ENCODE measurements at regions not wholly inside any gene's neighbourhood (a gene's known extent, or its start where the extent isn't known, plus 50 kb on each side); places are given as distances from the start of the nearest gene placed in this dataset.

GRCh38 chr7:131689662-131690234 lies 133.3 kb upstream of the PODXL start:
- TF ChIP-seq CTCF (IDR thresholded peaks at IDR 0.05) = no peak

GRCh38 chr7:131688738-131689661 lies 132.6 kb upstream of the PODXL start:
- TF ChIP-seq CTCF (IDR thresholded peaks at IDR 0.05) = peak; percentile 94

- no peak for TF ChIP-seq CTCF (IDR thresholded peaks at IDR 0.05)
These were observed 130.9 kb upstream of the PODXL start for GRCh38 chr7:131687296-131687695.

- no peak for TF ChIP-seq CTCF (IDR thresholded peaks at IDR 0.05)
These were observed 130.4 kb upstream of the PODXL start for GRCh38 chr7:131686833-131687232.

GRCh38 chr7:131683536-131684125 lies 127.2 kb upstream of the PODXL start:
- no peak for TF ChIP-seq CTCF (IDR thresholded peaks at IDR 0.05)

GRCh38 chr7:131681961-131682360 lies 125.5 kb upstream of the PODXL start:
- no peak for TF ChIP-seq CTCF (IDR thresholded peaks at IDR 0.05)

- no peak for TF ChIP-seq CTCF (IDR thresholded peaks at IDR 0.05)
These were observed 117.7 kb upstream of the PODXL start for GRCh38 chr7:131674131-131674530.
